HL-60 (cell line): ENCODE measurements at regions not wholly inside any gene's neighbourhood (a gene's known extent, or its start where the extent isn't known, plus 50 kb on each side); places are given as distances from the start of the nearest gene placed in this dataset.

ENCODE experiments used
- CTCF ChIP-seq: IDR thresholded peaks from one replicate; pipeline ENCODE4 v1.5.1; 2011; ENCODE audit warnings: low read length, control low read depth, inconsistent platforms; ENCODE audit not compliant: insufficient read depth
- POLR2AphosphoS5 ChIP-seq: IDR thresholded peaks from 2 replicates; pipeline ENCODE4 v1.6.1; 2012; ENCODE audit warnings: low read depth
- REST ChIP-seq: IDR thresholded peaks from 2 replicates; pipeline ENCODE4 v1.6.1; 2012; ENCODE audit warnings: low read depth; ENCODE audit not compliant: insufficient replicate concordance
- SPI1 ChIP-seq: IDR thresholded peaks from 2 replicates; pipeline ENCODE4 v1.6.1; 2012; ENCODE audit warnings: low read depth, mild to moderate bottlenecking, borderline replicate concordance

- TF ChIP-seq POLR2AphosphoS5 (no peak), CTCF (no peak), REST (no peak), SPI1 (no peak)
Observed at GRCh38 chr4:159495515-159496236, 392.8 kb downstream of the RAPGEF2 start.
